ENCODE measurements at regions not wholly inside any gene's neighbourhood (a gene's known extent, or its start where the extent isn't known, plus 50 kb on each side); places are given as distances from the start of the nearest gene placed in this dataset.

DNA sequence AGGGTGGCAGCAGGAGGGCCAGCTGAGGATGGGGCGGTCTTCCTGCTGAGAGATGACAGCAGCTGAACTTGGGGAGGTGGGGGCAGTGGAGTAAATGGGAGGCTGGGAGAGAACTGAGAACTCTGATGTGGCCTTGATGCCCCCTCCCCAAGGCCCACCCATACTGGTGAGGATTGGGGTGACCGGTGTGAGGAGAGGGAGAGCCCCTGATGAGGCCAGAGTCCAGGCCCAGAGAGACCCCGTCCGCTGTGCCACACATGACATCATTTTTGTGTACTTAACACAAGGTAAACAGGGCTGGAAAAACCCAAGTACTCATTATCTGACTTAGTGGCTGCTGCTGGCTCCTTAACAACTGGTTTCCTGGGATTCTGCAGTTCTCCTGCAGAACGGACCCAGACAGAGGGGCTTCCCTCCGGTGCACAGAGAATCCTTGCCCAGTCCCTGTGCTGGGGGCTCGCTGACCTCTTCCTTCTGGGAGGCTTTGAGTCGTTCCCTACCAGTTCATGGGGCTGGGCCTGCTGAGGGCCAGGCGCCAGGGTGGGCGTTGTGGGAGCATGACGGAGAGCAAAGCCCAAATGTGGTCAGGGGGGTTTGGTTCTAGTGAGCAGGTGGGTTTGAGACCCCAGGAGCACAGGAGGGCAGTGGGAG lies 207.6 kb downstream of the RAB11FIP4 start:
- DNase-seq (ENCODE audit: low read depth, low spot score): no peak
- H3K4me3 Mint-ChIP-seq: no peak overlapping the region
- H3K4me1 Mint-ChIP-seq: peaks cover 10% of the 10 kb centered on the region
- no peaks in the 10 kb centered on the region for H3K36me3 Mint-ChIP-seq (ENCODE audit: low read depth)
- H3K27ac Mint-ChIP-seq (ENCODE audit: unreplicated experiment): no peak overlapping the region
- H3K9me3 Mint-ChIP-seq: no peaks in the 10 kb centered on the region
- no peaks in the 10 kb centered on the region for H3K27me3 Mint-ChIP-seq (ENCODE audit: low read depth)
- TF ChIP-seq, protein P1, sequence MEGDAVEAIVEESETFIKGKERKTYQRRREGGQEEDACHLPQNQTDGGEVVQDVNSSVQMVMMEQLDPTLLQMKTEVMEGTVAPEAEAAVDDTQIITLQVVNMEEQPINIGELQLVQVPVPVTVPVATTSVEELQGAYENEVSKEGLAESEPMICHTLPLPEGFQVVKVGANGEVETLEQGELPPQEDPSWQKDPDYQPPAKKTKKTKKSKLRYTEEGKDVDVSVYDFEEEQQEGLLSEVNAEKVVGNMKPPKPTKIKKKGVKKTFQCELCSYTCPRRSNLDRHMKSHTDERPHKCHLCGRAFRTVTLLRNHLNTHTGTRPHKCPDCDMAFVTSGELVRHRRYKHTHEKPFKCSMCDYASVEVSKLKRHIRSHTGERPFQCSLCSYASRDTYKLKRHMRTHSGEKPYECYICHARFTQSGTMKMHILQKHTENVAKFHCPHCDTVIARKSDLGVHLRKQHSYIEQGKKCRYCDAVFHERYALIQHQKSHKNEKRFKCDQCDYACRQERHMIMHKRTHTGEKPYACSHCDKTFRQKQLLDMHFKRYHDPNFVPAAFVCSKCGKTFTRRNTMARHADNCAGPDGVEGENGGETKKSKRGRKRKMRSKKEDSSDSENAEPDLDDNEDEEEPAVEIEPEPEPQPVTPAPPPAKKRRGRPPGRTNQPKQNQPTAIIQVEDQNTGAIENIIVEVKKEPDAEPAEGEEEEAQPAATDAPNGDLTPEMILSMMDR (conservative IDR thresholded peaks at IDR 0.05): no peak

DNA sequence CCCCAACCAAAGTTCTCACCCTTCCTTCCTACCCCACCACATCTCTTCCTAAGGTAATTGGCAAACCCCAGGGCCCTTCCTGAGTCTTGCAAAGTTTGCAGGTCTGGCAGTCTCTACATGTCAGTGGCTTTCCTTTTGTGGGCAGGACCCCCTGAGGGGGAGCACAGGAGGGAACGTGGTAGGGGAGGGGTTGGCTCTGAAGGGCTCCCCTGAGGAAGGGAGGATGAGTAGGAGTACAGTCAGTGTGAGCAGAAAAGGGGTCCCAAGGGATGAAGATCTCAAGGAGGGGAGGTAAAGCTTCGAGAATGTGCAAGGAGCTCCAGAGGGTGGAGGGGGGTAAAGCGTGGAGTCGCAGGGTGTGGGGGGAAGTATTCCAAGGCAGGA lies 206.9 kb downstream of the RAB11FIP4 start:
- no peaks in the 10 kb centered on the region for H3K36me3 Mint-ChIP-seq (ENCODE audit: low read depth)
- peak overlapping the region; percentile 50 for H3K27ac Mint-ChIP-seq (ENCODE audit: unreplicated experiment)
- peaks cover 10% of the 10 kb centered on the region for H3K4me1 Mint-ChIP-seq
- no peak for DNase-seq (ENCODE audit: low read depth, low spot score)
- H3K27me3 Mint-ChIP-seq (ENCODE audit: low read depth): no peaks in the 10 kb centered on the region
- TF ChIP-seq, protein P1 (conservative IDR thresholded peaks at IDR 0.05): no peak
- H3K4me3 Mint-ChIP-seq: no peak overlapping the region
- no peaks in the 10 kb centered on the region for H3K9me3 Mint-ChIP-seq

DNA sequence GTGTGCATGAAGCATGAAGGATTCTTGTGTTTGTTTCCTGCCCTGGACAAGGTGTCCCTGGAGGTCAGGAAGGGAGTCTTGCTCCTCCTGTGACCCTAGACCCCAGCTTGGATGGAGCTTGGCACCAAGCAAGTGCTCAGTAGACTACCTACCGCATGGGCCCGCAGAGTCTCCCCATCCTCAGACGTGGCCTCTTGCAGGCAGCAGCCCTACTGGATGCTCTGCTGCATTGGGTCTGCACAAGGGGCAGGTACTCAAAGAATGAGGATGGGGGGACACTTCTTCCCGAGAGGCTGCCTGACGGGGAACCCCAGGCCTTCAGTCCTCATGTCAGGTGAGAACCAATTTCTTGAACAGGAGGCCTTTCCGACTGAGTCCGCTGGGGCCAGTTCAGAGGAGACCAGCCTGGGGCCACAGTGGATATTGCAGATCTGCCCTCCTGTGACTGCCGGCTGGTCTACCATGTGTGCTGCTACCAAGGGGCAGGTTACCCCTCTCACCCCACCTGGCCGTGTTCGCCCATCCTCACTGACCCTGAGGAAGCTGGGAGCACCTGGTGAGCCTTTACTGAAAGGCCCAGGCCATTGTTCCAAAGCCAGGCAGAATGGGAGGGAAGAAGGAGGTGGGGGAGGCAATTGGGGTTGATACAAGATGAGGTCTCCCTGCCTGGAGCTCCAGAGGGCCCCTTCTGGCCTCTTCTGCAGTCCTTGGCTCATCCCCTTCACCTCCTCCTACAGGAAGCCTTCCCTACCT lies 206.3 kb downstream of the RAB11FIP4 start:
- H3K27me3 Mint-ChIP-seq (ENCODE audit: low read depth): no peaks in the 10 kb centered on the region
- no peak overlapping the region for H3K27ac Mint-ChIP-seq (ENCODE audit: unreplicated experiment)
- peaks cover 10% of the 10 kb centered on the region for H3K4me1 Mint-ChIP-seq
- no peak overlapping the region for H3K4me3 Mint-ChIP-seq
- DNase-seq (ENCODE audit: low read depth, low spot score): no peak
- TF ChIP-seq, protein P1 (conservative IDR thresholded peaks at IDR 0.05): no peak
- no peaks in the 10 kb centered on the region for H3K36me3 Mint-ChIP-seq (ENCODE audit: low read depth)
- no peaks in the 10 kb centered on the region for H3K9me3 Mint-ChIP-seq

DNA sequence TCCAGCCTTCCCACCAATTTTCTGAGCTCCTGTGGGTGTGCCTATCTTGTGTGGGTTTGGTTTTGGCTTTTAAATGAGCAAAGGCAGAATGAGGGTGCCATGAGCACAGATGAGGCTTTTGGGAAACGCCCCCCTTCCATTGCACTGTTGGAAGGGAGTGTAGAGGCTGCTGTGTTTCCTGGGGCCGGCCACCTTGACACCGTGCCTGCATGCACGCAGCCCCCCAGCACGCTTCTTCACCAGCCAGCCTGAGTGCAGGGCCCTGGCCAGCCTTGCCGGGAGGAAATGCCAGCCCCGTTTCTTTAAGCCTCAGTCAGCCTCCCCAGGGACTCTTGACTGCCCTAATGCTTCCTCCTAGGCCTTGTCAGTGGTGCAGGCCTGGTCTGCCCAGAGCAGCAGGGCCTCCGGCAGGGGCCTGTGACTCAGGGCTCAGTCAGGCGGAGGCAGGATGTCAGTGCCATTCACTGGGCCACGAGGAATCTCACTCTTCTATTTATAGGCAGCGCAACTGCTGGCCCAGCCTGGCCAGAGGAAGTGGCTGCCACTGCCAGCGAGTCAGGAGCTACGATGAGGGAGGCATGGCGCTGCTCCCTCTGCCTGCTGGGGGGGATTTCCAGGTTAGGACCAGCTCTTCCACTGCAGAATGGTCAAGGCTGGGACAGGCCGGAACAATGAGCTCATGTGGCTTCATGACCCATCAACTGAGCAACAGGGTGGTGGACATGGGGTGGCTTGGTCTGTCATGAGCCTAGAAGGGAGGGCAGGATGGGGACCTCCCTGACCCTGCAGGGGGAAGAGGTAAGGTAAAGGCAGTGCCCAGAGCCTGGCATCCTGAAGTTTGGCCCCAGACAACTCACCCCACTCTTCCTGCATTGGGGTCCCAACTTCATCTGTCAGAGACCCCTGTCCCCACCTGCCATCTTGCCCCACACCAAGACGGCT lies 205.2 kb downstream of the RAB11FIP4 start:
- DNase-seq (ENCODE audit: low read depth, low spot score): no peak
- TF ChIP-seq, protein P1 (conservative IDR thresholded peaks at IDR 0.05): no peak
- H3K4me1 Mint-ChIP-seq: peaks cover 10% of the 10 kb centered on the region
- no peak overlapping the region for H3K4me3 Mint-ChIP-seq
- no peaks in the 10 kb centered on the region for H3K36me3 Mint-ChIP-seq (ENCODE audit: low read depth)
- H3K27me3 Mint-ChIP-seq (ENCODE audit: low read depth): no peaks in the 10 kb centered on the region
- H3K27ac Mint-ChIP-seq (ENCODE audit: unreplicated experiment): peak overlapping the region; percentile 71
- no peaks in the 10 kb centered on the region for H3K9me3 Mint-ChIP-seq

DNA sequence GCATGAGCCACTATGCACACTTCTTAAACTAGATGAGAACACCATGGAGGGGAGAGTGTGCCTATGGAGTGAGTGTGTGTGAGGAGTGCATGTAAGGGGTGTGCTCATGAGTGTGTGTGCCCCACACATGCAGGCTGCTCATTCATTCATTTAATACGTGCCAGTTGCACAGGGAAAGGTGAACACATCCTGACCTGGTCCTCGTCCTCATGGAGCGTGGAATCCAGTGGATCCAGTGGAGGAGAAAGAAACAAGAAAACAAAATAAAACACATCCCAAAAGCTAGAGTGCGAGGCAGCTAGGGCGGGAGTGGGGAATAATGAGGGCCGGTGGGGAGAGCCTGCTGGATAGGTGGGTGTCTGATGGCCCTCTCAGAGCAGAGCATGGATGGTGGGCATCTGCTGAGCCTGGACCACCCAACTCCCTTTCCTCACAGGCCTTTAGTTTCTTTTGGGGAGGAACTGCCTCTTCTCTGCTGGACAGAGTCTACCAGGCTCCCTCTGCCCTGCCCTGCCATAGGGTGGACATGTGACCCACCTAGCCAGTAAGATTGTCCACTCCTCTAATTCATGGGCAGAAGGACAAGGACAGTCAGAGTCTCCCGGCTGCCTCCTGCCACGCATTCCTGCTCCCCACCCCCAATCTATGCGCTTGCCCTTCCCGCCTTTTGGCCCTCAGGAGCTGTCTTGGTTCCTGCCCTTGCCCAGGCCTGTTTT lies 204.3 kb downstream of the RAB11FIP4 start:
- Mint-ChIP-seq H3K4me3 (no peak overlapping the region), H3K9me3 (no peaks in the 10 kb centered on the region), H3K27me3 (ENCODE audit: low read depth) (no peaks in the 10 kb centered on the region), H3K27ac (ENCODE audit: unreplicated experiment) (no peak overlapping the region), H3K4me1 (peaks cover 5% of the 10 kb centered on the region), H3K36me3 (ENCODE audit: low read depth) (no peaks in the 10 kb centered on the region)
- TF ChIP-seq, protein P1 (conservative IDR thresholded peaks at IDR 0.05): no peak
- DNase-seq (ENCODE audit: low read depth, low spot score): no peak
